ENCODE measurements at regions not wholly inside any gene's neighbourhood (a gene's known extent, or its start where the extent isn't known, plus 50 kb on each side); places are given as distances from the start of the nearest gene placed in this dataset.

GRCh38 chr15:61684749-61685467 is 375.3 kb downstream of the VPS13C start:
- Histone ChIP-seq H3K27me3 (no peaks in the 10 kb centered on the region), H3K4me1 (no peaks in the 10 kb centered on the region), H3K36me3 (no peaks in the 10 kb centered on the region), H3K4me3 (no peak overlapping the region), H3K27ac (no peak overlapping the region), H3K9me3 (no peaks in the 10 kb centered on the region)
- no peak for DNase-seq
- no peak for TF ChIP-seq CTCF (IDR thresholded peaks at IDR 0.05)
- intact Hi-C loops (cut with DNase I; ENCODE audit: low total_unique reads), result no loop called here

DNA sequence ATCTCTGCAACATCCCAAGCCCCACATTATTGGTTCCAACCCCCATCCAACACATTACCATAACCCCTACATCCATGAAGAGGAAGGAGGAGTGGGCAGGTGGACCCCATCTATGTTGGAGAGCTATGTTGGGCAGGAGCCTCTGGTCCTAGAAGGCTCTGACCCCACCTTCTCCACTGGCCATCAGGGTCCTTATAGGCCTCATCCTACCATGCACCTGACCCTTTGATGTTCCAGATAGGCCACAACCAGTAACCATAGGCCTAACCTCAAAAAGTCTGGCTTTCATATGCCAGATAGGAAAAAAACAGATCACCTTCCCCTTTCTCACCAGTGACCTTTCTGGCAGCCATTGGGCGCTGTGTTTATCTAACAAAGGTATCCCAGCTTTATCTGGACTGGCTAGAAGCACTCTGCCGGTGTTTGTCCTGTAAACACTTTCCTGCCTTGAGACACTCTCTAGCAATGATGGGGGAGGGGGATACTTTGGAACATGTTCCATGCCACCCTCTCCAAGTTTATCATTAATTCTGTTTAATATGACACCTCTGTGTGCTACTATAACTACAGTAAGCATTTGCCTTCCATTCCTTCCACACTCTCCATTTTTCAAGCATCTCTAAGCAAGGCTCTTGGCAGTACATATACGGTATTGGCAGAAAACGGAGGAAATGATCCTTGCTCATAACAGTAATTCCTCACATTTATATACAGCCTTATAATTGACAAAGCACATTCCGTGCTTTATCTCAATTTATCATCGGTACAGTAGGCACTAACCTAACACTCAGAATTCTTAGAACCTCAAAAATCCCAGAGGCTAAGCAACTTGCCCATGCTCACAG is 377.1 kb downstream of the VPS13C start:
- no peaks in the 10 kb centered on the region for H3K36me3 ChIP-seq
- no peaks in the 10 kb centered on the region for H3K4me1 ChIP-seq
- H3K4me3 ChIP-seq, result no peak overlapping the region
- H3K27ac ChIP-seq, result no peak overlapping the region
- H3K9me3 ChIP-seq, result peaks cover 0 to 4% (median 0%) of the 10 kb centered on the region in 3 donors
- H3K27me3 ChIP-seq, result no peaks in the 10 kb centered on the region
- no peak for DNase-seq
- intact Hi-C loops (cut with DNase I; ENCODE audit: low total_unique reads), result no loop called here
- no peak for TF ChIP-seq CTCF (IDR thresholded peaks at IDR 0.05)

DNA sequence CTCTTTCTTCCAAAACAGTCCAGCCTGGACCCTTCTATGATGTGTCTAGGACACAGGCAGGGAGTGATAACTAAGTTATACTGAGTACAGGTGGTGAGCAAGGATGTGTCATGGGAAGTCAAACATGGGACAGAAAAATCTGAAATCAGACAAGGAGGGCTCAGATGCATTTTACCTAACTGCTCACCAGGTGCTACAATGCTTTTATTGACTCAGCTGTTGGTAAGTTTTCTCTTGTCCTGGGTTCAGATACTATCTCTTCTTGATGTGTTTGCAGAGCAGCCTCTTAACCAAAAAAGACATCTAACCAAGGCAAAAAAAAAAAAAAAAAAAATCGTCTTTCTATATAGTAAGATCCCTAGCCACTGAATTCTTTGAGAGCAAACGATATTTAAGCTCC is 378.6 kb downstream of the VPS13C start:
- no peaks in the 10 kb centered on the region for H3K27me3 ChIP-seq
- intact Hi-C loops (cut with DNase I; ENCODE audit: low total_unique reads), result no loop called here
- no peak for TF ChIP-seq CTCF (IDR thresholded peaks at IDR 0.05)

GRCh38 chr15:61681038-61681418 is 379.2 kb downstream of the VPS13C start:
- no peaks in the 10 kb centered on the region for H3K4me1 ChIP-seq
- H3K4me3 ChIP-seq, result no peak overlapping the region
- peaks cover 0 to 4% (median 0%) of the 10 kb centered on the region in 3 donors for H3K9me3 ChIP-seq
- DNase-seq, result no peak
- no peaks in the 10 kb centered on the region for H3K36me3 ChIP-seq
- H3K27me3 ChIP-seq, result no peaks in the 10 kb centered on the region
- TF ChIP-seq CTCF (IDR thresholded peaks at IDR 0.05), result no peak
- intact Hi-C loops (cut with DNase I; ENCODE audit: low total_unique reads), result no loop called here
- no peak overlapping the region for H3K27ac ChIP-seq

More for the DNA sequence above, 378.6 kb downstream of the VPS13C start:
- Histone ChIP-seq H3K36me3 (no peaks in the 10 kb centered on the region), H3K4me1 (no peaks in the 10 kb centered on the region), H3K9me3 (peaks cover 0 to 4% (median 0%) of the 10 kb centered on the region in 3 donors), H3K4me3 (no peak overlapping the region), H3K27ac (no peak overlapping the region)
- DNase-seq, result no peak

GRCh38 chr15:61680260-61681037 is 379.8 kb downstream of the VPS13C start:
- H3K36me3 ChIP-seq, result no peaks in the 10 kb centered on the region
- DNase-seq, result no peak
- peaks cover 0 to 4% (median 0%) of the 10 kb centered on the region in 3 donors for H3K9me3 ChIP-seq
- no peaks in the 10 kb centered on the region for H3K27me3 ChIP-seq
- H3K4me3 ChIP-seq, result no peak overlapping the region
- H3K4me1 ChIP-seq, result no peaks in the 10 kb centered on the region
- no peak for TF ChIP-seq CTCF (IDR thresholded peaks at IDR 0.05)
- no peak overlapping the region for H3K27ac ChIP-seq
- intact Hi-C loops (cut with DNase I; ENCODE audit: low total_unique reads), result no loop called here

Data from tibial artery (tissue), 4 donors.